Astrocyte of the cerebellum (primary cell): ENCODE measurements at regions not wholly inside any gene's neighbourhood (a gene's known extent, or its start where the extent isn't known, plus 50 kb on each side); places are given as distances from the start of the nearest gene placed in this dataset.

ENCODE experiments used
- DNase-seq: peaks from one replicate; pipeline ENCODE4 v3.0.0-alpha.2; 2011; ENCODE audit warnings: low read depth
- H3K4me3 ChIP-seq: 2 replicates; pipeline ENCODE4 v1.5.1; 2011; ENCODE audit warnings: mild to moderate bottlenecking, low read depth, low read length, moderate library complexity
- in situ Hi-C: cut with HindIII; loops from 2 replicates; pipeline ENCODE4 v1.10.0; 2017; ENCODE audit warnings: low sequenced_read_pairs
- TF ChIP-seq, protein P1 (sequence below): IDR thresholded peaks from 2 replicates; pipeline ENCODE4 v1.5.1; 2012; ENCODE audit warnings: low read length, low read depth, moderate library complexity, mild to moderate bottlenecking; ENCODE audit errors: missing control alignments

DNA sequence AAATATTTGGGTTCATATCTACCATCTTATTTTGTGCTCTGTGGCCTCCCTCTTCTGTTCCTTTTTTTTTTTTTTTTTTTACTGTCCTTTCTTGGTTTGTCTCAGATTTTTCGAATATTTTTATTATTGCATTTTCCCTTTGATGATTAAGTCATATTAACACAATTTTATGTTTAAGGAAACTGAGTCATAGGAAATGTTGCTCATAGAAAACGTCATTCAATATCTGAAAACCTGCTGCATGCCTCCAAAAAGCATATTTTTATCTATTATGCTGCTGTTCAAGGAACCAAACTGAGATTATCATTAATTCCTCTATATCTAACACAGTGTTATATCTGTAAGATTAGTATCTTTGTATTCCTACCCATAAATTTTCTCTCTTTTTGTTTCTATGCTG lies 614.3 kb upstream of the SLC8A1 start:
- no peak for DNase-seq
- no peak overlapping the region for H3K4me3 ChIP-seq
- in situ Hi-C loops: no loop called here

DNA sequence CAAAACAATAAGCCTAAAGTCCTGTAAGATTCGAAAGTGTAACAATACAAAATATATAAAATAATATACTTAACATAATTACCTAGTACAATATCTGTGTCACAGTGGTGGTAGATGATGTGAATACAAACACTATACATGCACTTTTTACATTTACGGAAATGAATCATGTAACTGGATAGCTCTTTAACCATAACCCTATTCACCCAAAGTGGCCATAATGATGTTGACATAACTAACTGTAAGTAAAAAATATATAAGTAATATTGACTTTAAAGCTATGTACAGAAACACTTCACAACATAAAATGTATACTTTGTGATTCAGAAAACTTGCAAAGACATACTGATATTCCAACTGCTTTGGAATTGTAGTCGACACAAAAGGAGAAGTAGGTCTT lies 616.9 kb upstream of the SLC8A1 start:
- H3K4me3 ChIP-seq: no peak overlapping the region
- no peak for DNase-seq
- TF ChIP-seq, protein P1, sequence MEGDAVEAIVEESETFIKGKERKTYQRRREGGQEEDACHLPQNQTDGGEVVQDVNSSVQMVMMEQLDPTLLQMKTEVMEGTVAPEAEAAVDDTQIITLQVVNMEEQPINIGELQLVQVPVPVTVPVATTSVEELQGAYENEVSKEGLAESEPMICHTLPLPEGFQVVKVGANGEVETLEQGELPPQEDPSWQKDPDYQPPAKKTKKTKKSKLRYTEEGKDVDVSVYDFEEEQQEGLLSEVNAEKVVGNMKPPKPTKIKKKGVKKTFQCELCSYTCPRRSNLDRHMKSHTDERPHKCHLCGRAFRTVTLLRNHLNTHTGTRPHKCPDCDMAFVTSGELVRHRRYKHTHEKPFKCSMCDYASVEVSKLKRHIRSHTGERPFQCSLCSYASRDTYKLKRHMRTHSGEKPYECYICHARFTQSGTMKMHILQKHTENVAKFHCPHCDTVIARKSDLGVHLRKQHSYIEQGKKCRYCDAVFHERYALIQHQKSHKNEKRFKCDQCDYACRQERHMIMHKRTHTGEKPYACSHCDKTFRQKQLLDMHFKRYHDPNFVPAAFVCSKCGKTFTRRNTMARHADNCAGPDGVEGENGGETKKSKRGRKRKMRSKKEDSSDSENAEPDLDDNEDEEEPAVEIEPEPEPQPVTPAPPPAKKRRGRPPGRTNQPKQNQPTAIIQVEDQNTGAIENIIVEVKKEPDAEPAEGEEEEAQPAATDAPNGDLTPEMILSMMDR: no peak
- in situ Hi-C loops: no loop called here

More for the DNA sequence above, 614.3 kb upstream of the SLC8A1 start:
- TF ChIP-seq, protein P1: no peak

DNA sequence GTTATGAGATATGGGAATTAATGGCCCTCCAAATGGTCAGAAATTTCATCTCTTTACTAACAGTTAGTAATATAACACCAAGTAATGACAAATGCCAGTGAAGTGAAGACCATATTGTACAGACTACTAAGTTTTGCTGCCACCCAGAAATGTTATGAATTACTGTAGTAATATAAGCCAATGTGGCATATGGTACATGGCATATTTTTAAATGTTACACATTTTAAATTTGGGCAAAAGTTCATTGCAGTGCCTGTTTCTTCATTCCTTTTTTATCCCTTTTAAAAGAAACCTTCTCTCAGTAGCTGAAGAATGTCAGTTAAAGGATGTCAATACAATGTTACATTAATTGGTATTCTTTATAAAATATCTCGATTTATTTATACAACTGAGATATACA lies 626.5 kb upstream of the SLC8A1 start:
- TF ChIP-seq, protein P1: no peak
- in situ Hi-C loops: no loop called here
- no peak for DNase-seq
- no peak overlapping the region for H3K4me3 ChIP-seq

DNA sequence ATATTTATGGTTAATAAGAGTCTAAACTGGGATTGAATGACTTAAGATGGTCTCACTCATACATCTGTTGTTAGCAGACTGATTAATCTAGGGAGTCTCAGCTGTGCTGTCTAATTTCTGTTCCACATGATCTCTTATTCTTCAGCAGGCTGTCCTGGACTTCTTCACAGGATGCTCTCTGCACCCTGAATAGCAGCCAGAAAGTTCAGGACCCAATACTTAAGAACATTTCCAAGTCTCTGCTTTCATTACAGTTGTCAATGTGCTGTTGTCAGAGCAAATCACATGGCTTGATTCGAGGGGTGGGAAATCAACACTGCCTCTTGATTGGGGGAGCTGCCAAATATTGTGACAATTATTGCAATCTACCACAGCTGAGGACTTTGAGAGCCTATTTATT lies 627.1 kb upstream of the SLC8A1 start:
- in situ Hi-C loops: no loop called here
- no peak for DNase-seq
- TF ChIP-seq, protein P1: no peak
- H3K4me3 ChIP-seq: no peak overlapping the region

- TF ChIP-seq, protein P1: no peak
- in situ Hi-C loops: no loop called here
- H3K4me3 ChIP-seq: no peak overlapping the region
- DNase-seq: no peak
These were observed 632.4 kb upstream of the SLC8A1 start for GRCh38 chr2:41084321-41084720.

DNA sequence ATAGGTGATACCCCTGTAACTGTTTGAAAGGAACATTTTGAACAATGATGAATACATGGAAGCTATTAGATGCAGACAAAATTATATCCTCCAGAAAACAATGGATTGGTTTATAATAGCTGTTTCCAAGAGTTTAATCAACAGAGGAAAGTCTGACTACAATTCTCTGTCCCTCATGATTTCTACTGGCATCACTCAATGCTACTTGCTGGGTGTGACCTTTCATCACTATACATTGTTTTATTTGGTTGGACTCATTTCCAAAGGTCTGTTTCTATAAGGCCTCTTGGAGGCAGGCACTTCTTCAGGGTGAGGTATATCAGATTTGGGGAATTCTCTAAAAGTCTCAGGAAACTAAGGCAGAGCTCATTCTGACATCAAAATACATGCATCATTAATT lies 636.1 kb upstream of the SLC8A1 start:
- TF ChIP-seq, protein P1: no peak
- no peak overlapping the region for H3K4me3 ChIP-seq
- no peak for DNase-seq
- in situ Hi-C loops: no loop called here

- in situ Hi-C loops: no loop called here
- no peak overlapping the region for H3K4me3 ChIP-seq
- TF ChIP-seq, protein P1: no peak
- DNase-seq: no peak
These were observed 649.4 kb upstream of the SLC8A1 start for GRCh38 chr2:41101281-41101680.
